GM18873 (cell line): ENCODE measurements at regions not wholly inside any gene's neighbourhood (a gene's known extent, or its start where the extent isn't known, plus 50 kb on each side); places are given as distances from the start of the nearest gene placed in this dataset.

Source experiments
- ATAC-seq: cut with Tn5 transposase; IDR thresholded peaks from one replicate; pipeline ENCODE4 v1.9.1; 2021; ENCODE audit warnings: mild to moderate bottlenecking, moderate library complexity, moderate number of reproducible peaks; ENCODE audit not compliant: unreplicated experiment, low FRiP score

DNA sequence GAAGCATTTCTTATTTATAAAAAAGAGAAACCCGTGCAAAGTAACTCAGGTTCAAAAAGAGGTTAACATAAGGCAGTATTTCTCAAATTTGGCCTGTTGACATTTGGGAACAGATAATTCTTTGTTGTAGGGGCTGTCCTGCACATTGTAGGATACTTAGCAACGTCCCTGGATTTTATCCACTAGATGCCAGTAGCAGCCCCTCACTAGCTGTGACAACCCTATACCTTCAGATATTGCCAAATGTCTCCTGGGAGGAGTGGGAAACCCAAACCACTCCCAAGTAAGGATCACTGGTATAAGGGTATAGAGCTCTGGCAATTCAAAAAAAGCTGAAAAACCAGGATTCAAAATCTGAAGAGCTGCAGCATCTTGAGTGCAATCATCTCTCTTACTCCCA is 202.3 kb upstream of the PRKCQ start:
- ATAC-seq, result no peak

DNA sequence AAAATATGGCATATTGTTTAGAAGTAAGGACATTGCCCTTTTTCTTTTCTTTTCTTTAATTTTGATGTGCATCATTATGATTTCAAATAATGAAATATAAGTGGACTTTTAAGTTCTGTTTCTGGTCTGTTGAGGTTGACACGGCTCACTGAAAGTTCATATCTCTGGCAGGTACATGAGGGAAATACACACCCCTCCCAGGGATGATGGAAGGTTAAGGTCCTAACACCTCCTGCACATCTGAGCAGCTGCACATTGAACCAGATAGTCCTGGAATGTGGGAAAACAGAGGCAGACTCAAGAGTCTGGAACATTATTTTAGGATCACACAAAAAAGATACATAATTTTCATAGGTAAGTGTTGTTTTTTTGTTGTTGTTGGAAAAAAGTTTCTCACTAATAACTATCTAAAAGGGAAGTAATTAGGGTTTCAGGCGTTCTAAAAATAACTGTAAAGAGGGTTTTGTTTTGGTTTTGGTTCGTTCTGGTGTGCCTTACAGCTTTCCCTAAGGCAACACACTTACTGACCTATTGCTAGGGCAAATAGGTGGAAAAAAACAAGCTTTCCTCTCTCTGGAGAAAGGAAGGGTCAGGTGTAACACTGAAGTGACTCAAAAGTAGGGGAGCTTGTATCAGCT is 201.2 kb upstream of the PRKCQ start:
- ATAC-seq, result no peak

DNA sequence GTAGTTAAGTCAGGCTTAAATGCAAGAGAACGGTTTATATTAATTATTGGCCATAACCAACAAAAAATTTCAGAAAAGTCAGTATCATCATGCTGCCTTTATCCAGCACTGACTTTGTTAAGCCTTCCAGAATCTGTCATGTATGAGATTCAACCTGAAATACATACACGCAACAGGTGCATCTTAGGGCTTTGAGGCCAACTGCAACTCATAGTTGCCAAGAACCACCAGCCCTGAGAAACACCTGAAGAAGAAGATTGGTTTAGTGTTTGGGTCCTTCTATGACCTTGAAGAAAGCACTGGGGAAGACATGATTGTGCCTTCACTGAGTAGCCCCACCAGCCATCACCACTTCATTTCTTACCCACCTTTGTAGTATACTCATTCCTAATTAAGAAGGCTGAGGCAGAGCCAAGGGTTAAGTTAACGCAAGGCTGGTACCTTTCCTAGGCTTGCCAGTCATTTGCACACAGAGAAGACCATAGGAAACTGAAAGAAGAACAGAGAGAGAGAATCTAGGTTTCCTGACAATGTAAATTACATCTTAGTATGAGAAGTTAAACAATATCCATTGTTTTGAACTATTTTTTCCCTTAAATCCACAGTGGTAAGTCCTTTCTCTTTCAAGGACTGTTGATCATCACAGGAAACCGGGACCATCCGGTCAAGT is 200.1 kb upstream of the PRKCQ start:
- no peak for ATAC-seq

DNA sequence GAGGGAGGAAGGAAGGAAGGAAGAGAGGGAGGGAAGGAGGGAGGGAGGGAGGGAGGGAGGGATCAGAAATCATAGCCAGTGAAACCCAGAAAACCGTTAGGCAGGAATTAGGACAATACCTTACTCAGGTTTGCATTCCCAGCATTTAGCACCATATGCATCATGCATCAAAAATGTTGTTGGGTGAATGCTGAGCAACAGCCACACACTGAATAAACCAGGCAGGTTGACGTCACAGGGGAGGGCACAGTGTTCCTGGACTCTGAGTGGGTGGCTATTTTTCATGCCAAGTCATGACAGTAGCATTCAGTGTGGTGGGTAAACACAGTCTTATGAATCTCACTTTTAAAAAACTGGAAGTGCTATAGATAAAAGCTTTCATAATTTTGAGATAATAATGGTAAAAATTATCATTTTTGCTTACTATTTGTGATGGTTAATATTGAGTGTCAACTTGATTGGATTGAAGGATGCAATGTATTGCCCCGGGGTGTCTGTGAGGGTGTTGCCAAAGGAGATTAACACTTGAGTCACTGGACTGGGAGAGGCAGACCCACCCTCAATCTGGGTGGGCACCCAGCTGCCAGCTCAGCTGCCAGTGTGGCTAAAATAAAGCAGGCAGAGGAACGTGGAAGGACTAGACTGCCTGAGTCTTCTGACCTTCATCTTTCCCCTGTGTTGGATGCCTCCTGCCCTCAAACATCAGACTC is 199.1 kb upstream of the PRKCQ start:
- ATAC-seq, result no peak

DNA sequence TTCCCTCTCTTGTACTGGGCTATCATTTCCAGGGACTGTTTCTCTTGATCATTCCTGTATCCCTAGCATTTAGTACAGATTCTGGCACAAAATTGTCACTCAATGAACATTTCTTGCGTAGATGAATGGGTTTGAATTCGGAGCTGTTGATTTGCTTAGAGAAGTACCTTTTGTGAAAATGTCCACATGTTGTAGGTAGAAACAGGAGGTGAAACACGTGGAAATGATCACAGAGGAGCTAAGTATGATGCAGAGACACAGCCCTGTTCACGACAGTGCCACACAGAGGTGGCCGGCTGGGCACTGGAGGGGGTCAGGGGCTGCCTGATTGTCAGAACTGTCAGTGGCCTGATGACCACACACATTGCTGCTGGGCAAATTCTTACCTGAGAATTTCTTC is 196.1 kb upstream of the PRKCQ start:
- ATAC-seq, result no peak

DNA sequence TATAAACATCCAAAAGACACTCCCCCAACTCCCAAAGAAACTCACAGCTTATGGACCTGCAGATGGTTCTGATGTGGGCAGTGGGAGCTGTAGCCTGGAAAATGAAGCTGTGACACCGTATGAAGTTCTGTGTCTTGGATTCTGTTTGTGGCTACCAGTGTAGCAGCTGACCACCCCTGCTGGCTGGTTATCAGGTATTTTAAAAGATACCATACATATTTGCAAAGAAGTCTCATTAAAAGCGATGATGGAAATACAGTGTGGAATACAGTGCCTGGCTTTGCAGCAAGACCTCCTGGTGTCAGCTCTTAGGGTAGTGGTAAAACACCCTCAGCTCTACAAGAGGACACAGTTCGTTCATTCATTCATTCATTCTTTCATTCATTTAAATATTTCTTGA is 194.3 kb upstream of the PRKCQ start:
- ATAC-seq, result no peak

DNA sequence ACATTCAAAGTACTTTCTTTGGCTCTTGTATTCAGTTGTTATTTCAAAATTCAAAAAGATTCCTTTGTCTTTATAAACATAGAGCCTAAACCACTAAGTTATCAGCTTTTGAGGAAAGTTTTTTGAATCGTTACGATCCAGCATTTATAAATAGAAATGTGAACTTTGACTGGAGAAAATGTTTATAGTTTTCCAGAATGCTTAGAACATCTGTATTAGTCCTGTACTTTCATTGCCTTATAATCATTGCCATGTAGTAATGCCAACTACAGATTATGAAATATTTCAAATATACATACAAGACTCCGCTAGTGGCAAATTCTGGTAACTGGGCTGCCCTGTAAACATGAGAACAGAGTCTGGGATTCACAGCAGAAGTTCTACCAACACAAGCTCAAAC is 191.3 kb upstream of the PRKCQ start:
- ATAC-seq, result no peak

DNA sequence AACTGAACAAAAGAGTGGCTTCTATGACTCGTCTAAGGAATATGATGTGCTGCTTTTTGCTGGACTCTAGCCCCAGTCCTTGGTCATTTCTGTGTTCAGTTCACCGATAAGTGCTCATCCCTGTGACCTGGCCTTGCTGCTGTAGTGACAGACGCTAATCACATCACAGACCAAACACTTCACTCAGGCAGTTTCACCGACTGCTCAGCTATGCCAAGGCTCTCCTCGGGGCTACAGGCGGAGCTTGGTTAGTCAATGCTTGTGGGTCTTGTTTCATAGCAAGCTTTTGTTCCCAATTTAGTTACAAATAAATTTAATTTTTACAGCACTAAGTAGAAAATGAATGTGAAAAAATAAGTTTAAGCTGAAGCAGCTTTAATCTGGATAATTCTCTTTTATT is 190.8 kb upstream of the PRKCQ start:
- ATAC-seq, result no peak

DNA sequence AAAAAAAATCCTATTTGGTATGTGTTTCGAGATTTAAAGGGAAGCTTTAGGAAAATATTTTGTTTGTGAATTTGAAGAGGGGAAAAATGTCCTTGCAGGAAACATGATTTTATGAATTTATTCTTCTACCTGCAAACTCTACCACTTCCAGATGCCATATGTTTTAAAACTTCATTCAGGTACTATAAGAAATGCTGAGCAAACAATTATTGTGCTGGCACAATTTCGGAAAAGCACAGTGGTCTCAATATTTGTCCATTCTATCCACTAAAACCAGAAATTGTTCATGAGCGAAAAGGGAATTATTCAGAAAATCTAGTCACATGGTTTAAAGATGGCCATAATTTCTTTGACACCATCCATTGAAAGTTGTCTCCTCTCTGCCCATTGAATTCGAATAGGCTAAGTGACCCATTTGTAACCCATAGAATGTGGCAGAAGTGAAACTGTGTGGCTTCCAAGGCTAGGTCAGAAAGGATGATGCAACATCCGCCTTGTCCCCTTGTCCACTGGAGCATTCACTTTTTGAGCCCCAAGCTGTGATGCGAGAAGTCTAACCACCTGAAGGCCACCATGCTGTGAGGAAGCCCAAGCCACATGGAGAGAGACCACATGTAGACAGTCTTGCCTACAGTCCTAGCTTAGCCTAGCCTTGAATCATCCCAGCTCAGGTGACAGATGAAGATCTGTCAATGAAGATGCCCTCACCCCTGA is 189.8 kb upstream of the PRKCQ start:
- no peak for ATAC-seq

DNA sequence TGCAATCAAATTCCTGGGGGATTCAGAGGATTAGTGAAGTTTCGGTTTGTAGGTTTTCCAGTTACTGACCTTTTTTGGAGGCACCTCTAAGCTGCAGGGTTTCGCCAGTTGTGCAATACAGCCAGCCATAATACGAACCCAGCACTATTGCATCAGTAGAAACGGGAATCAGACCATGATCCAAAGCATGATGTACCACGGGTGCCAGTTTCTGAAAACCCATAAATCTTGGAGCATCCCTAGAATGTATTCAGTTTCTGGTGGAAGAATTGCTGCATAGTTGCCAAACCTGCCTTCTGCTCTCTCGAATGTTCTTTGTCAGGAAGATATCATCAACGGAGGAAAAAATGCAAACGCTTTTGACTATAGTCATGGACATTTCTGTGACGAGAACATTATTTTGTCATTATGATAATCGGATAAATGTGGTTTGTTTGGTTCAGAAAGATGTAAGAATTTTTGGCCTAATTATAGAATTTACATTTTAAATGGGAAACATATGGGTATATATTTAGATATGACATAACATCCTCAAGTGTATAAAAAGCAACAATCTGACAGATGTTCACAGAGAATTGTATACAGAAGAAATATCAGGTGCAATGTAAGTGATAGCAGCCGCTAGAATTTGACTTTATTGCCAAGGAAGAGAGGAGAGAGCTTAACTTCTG is 186.2 kb upstream of the PRKCQ start:
- no peak for ATAC-seq

DNA sequence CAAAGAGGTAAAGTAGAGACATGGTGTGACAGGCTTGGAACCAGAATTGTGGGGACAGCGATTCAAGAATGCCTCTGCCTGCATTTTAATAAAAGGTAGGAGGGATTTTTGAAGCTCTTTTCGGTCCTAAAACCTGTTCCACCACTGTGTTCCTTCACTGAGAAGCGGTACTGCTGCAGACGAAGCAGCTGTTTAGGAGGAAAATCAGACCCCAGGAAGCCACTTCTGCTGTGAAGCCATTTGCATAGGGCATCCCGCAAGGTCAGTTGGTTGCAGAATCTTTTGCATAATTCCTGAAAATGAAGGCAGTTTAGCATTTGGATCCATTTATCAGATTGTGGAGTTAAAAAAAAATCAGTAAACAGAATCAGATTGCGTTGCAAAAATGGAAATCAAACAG is 183.3 kb upstream of the PRKCQ start:
- no peak for ATAC-seq

DNA sequence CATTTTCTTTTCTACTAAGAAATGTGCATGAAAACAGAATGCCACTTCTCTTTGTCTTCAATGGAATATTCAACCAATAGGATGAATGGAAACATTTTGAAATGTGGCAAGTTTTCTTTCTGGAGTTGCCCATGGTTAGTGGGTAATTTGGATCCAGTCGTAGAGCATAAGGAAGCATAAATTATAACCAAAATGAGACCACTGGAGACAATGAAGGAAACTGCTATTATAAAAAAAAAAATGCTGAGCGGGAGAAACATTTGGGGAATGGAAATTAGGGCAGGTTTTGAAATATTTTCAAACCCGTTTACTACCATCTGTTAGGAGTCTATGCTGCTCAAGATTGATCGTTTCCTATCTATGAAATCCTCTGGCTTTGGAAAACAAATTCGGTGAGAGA is 182.9 kb upstream of the PRKCQ start:
- no peak for ATAC-seq

DNA sequence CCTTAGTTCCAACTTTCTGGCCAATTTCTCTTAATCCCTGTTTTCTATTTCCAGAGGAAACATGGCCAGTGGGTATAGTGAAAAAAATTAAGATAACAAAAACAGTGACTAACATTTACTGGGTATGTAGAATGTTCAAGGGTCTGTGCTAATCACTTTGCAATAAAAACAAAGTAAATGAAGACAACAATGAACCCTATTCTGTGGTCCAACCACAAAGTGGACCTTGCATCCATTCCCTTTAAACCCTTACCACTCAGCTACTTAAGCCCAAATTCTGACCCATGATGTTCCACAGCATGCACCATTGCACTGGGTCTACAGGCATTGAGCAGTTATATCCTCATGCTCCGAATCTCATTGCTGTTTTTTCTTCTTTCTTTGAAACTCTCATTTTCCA is 179.9 kb upstream of the PRKCQ start:
- ATAC-seq, result no peak

DNA sequence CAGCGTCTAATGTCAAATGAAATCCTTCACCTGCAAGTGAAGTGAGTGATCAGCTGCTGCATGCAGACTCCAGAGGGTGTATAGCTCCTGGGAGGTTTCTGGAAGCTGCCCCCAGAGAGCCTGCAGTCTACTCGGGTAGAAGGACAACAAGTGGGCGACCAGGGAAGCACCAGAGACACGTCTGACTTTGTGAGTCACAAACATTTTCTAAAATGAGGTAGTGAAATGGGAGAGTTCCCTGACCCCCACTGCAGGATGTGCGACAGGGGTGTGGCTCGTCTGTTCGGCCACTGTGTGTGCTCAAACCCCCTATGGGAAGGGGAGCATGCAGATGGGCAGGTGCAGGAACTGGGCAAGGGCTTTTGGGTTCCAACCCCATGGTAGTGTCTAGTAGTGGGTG is 177.1 kb upstream of the PRKCQ start:
- ATAC-seq, result no peak

DNA sequence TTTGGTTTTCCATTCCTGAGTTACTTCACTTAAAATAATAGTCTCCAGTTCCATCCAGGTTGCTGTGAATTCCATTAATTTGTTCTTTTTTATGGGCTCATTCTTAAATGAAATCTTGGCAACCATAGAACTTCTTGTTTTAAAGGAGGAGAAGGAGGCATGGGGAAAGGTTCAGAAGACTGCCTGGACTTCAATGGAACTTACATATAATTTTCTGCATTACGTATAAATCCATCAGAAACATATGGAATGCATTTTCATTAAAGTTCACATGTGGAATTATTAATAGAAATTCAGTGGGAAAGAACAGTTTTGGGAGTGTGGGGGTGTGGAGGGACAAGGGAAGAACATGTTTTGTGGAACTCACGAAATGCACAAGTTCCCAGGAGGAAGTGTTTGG is 176.6 kb upstream of the PRKCQ start:
- ATAC-seq, result no peak

DNA sequence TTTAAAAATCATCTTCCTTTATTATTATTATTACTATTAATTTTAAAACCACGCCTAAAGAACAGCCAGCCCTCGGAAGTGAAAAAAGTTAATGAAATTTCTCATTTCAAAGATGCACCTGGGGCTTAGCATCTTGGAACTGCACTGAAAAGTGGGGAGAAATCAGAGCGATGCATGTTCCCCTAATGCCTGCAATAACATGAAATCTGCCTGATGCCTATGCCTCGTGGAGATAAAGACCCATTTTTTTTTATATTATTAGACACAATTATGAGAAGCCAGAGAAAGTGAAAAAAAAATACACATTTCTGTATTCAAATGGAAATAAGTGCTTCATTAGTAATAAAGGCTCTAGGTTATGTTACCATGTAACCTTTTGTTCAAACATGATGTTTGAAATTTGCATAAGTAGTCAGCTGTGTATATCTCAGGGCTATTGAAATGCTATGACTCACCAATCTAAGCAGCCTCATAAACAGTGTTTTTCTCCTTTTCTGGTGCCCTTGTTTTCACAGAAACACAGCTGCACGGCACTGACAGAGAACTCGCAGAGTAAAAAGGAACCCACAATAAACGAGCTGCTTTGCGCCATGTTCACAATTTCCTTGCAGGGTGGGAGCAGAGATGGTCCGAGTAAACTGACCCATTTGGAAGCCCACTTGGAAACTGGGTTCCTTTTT is 175.8 kb upstream of the PRKCQ start:
- no peak for ATAC-seq

DNA sequence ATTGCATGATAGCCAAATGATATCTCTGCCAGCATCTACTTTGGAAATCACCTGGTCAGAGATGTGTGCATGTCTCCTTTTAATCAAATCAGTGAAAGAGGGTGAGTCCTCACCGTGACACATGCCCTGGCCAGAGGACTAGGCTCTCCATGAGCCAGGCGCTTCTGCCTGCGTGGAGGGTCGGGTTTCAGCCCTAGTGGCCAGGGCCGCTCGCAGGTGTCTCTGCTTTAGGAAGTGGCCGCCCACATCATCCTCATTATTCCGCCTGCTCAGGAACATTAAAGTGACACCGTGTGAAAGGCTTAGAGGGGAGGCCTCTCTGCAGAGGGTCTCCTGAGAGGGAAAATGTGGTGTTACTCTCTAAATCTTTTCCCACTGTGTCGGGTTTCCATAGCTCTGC is 173.6 kb upstream of the PRKCQ start:
- ATAC-seq, result no peak

DNA sequence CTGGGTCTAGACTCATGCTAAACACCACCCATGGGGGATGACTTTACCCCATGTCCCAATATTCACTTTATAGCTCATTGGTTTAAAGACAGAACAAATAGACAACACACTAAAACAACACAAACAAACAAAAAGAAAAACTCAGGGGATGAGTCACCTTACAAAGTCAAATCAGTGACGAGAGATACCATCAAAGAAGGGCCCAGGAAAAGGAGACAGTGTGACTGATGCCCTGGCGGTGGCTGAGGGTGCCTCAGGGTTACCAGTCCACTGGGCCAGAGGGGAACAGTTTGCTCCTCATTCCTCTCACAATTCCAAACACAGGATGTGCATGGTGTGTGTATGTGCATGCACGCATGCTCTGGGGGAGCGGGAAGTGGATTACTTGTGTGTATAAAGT is 171.3 kb upstream of the PRKCQ start:
- no peak for ATAC-seq

DNA sequence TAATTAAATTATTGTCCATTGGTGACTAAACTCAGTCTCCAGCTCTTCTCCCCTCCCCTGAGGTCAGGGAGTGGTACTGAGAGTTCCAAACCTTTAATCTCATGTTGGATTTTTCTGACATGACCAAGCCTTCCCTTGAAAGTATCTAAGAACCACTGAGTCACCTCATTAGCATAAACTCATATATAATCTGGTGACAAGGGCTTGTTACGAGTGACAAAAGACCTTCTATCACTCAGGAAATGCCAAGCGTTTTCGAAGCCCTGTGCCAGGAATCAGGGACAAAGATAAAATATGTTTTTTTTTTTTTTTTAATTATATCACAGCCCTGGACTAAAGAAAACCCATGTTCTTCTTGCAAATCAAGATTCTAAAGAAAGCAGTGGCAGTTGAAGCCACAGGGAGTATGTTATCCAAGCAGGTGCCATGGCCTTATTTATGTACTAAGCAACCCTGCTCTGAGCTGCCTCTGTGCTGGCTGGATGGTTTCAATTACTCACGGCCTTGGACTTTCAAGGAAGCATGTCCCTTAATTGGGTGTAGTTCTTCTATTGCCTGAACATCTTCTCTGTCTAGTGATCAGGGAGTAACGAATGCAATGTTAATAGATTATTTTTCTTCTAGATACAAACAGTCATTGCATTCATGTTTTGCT is 169.0 kb upstream of the PRKCQ start:
- ATAC-seq, result no peak

DNA sequence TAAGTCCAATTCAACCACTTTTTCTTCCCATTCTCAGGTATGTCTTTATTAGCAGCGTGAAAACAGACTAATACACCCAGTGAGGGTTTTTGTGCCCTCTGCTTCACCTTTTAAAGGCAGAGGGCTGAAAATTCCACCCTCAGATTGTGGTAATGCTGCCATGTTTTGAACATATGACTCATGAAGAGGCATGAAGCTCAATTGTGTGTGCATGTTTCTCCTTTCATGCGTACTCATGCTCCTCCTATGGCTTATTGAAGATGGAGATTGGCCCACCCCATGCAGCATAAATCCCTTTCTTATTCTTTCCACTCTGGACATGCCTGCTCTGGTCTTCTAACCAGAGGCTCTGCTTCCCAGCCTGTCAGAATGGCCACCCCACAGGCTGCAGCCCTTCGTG is 168.0 kb upstream of the PRKCQ start:
- ATAC-seq, result no peak
